Activated CD4-positive, alpha-beta T cell treated with anti-CD3 and anti-CD28 coated beads, Interleukin-2, amount 10 ng/mL, durations not matched to agents 24 days and 14 days (primary cell): ENCODE measurements at regions not wholly inside any gene's neighbourhood (a gene's known extent, or its start where the extent isn't known, plus 50 kb on each side); places are given as distances from the start of the nearest gene placed in this dataset.
"Not testable (repeated sequence)": the region's sequence is repeated elsewhere in the genome, so short reads cannot be mapped to it uniquely, and the experiment has no call there.

Experiments
- DNase-seq: peaks from one replicate; pipeline ENCODE4 v3.0.0; 2022
- H3K27ac Mint-ChIP-seq: one replicate; pipeline ENCODE4 v1.8.0; 2022; ENCODE audit warnings: mild to moderate bottlenecking, mixed read lengths
- H3K27me3 Mint-ChIP-seq: one replicate; pipeline ENCODE4 v1.8.0; 2022; ENCODE audit warnings: mixed read lengths
- H3K36me3 Mint-ChIP-seq: one replicate; pipeline ENCODE4 v1.8.0; 2022; ENCODE audit warnings: low read depth, mild to moderate bottlenecking, mixed read lengths
- H3K4me1 Mint-ChIP-seq: one replicate; pipeline ENCODE4 v1.8.0; 2021; ENCODE audit warnings: mixed read lengths
- H3K4me3 Mint-ChIP-seq: one replicate; pipeline ENCODE4 v1.8.0; 2022; ENCODE audit warnings: mild to moderate bottlenecking, moderate library complexity, mixed read lengths
- H3K9me3 Mint-ChIP-seq: one replicate; pipeline ENCODE4 v1.8.0; 2021; ENCODE audit warnings: mixed read lengths
- intact Hi-C: fragments of 100-400 bp; cut with micrococcal nuclease; formaldehyde crosslinking; loops from one replicate; pipeline ENCODE4 v1.15.1; 2023

GRCh38 chr4:102397056-102397455 is 51.8 kb upstream of the SLC39A8 start:
- H3K4me3 Mint-ChIP-seq, intact Hi-C loops, DNase-seq, H3K4me1 Mint-ChIP-seq, H3K9me3 Mint-ChIP-seq, H3K27ac Mint-ChIP-seq, H3K36me3 Mint-ChIP-seq, H3K27me3 Mint-ChIP-seq: not testable (repeated sequence)

- Mint-ChIP-seq H3K4me3 (no peak overlapping the region), H3K27ac (no peak overlapping the region), H3K36me3 (no peaks in the 10 kb centered on the region), H3K9me3 (no peaks in the 10 kb centered on the region), H3K27me3 (peaks cover 2% of the 10 kb centered on the region), H3K4me1 (no peaks in the 10 kb centered on the region)
- intact Hi-C loops = no loop called here
- no peak for DNase-seq
Observed at GRCh38 chr4:102399021-102399420, 53.7 kb upstream of the SLC39A8 start.

GRCh38 chr4:102400898-102401297 is 55.6 kb upstream of the SLC39A8 start:
- H3K4me1 Mint-ChIP-seq = peaks cover 1% of the 10 kb centered on the region
- no peak for DNase-seq
- H3K9me3 Mint-ChIP-seq = no peaks in the 10 kb centered on the region
- H3K4me3 Mint-ChIP-seq = no peak overlapping the region
- H3K27ac Mint-ChIP-seq = no peak overlapping the region
- intact Hi-C loops = no loop called here
- no peaks in the 10 kb centered on the region for H3K36me3 Mint-ChIP-seq
- peaks cover 5% of the 10 kb centered on the region for H3K27me3 Mint-ChIP-seq

- intact Hi-C loops = no loop called here
Observed at GRCh38 chr4:102402223-102402622, 56.9 kb upstream of the SLC39A8 start.

GRCh38 chr4:102403116-102403515 is 57.8 kb upstream of the SLC39A8 start:
- peak; percentile 2 for DNase-seq
- Mint-ChIP-seq H3K36me3 (no peaks in the 10 kb centered on the region), H3K4me1 (peaks cover 1% of the 10 kb centered on the region), H3K4me3 (no peak overlapping the region), H3K9me3 (no peaks in the 10 kb centered on the region), H3K27ac (no peak overlapping the region), H3K27me3 (peaks cover 5% of the 10 kb centered on the region)
- intact Hi-C loops = no loop called here

More at GRCh38 chr4:102402223-102402622, 56.9 kb upstream of the SLC39A8 start:
- Mint-ChIP-seq H3K27ac (no peak overlapping the region), H3K4me1 (peaks cover 1% of the 10 kb centered on the region), H3K27me3 (peaks cover 5% of the 10 kb centered on the region), H3K9me3 (no peaks in the 10 kb centered on the region), H3K4me3 (no peak overlapping the region), H3K36me3 (no peaks in the 10 kb centered on the region)
- DNase-seq = no peak

- intact Hi-C loops = no loop called here
- H3K36me3 Mint-ChIP-seq = no peaks in the 10 kb centered on the region
- no peak overlapping the region for H3K27ac Mint-ChIP-seq
- H3K4me1 Mint-ChIP-seq = peaks cover 1% of the 10 kb centered on the region
- no peaks in the 10 kb centered on the region for H3K9me3 Mint-ChIP-seq
- H3K27me3 Mint-ChIP-seq = peaks cover 5% of the 10 kb centered on the region
- no peak overlapping the region for H3K4me3 Mint-ChIP-seq
- peak; percentile 47 for DNase-seq
Observed at GRCh38 chr4:102404431-102404969, 59.2 kb upstream of the SLC39A8 start.

GRCh38 chr4:102405821-102406401 is 60.6 kb upstream of the SLC39A8 start:
- H3K4me3 Mint-ChIP-seq = no peak overlapping the region
- intact Hi-C loops = no loop called here
- H3K9me3 Mint-ChIP-seq = no peaks in the 10 kb centered on the region
- H3K27ac Mint-ChIP-seq = no peak overlapping the region
- DNase-seq = peak; percentile 30
- H3K27me3 Mint-ChIP-seq = peaks cover 5% of the 10 kb centered on the region
- H3K36me3 Mint-ChIP-seq = no peaks in the 10 kb centered on the region
- peaks cover 1% of the 10 kb centered on the region for H3K4me1 Mint-ChIP-seq

GRCh38 chr4:102410884-102411283 is 65.6 kb upstream of the SLC39A8 start:
- DNase-seq, intact Hi-C loops, H3K9me3 Mint-ChIP-seq, H3K4me1 Mint-ChIP-seq, H3K4me3 Mint-ChIP-seq, H3K36me3 Mint-ChIP-seq, H3K27ac Mint-ChIP-seq, H3K27me3 Mint-ChIP-seq: not testable (repeated sequence)

GRCh38 chr4:102411408-102411807 is 66.1 kb upstream of the SLC39A8 start:
- peak; percentile 0 for DNase-seq
- Mint-ChIP-seq H3K4me3 (no peak overlapping the region), H3K27me3 (peaks cover 10% of the 10 kb centered on the region), H3K36me3 (peaks cover 1% of the 10 kb centered on the region), H3K27ac (no peak overlapping the region), H3K9me3 (no peaks in the 10 kb centered on the region), H3K4me1 (no peaks in the 10 kb centered on the region)
- intact Hi-C loops = no loop called here

GRCh38 chr4:102416765-102417164 is 71.5 kb upstream of the SLC39A8 start:
- Mint-ChIP-seq H3K9me3 (no peaks in the 10 kb centered on the region), H3K27ac (no peak overlapping the region), H3K4me3 (no peak overlapping the region), H3K27me3 (peaks cover 11% of the 10 kb centered on the region), H3K4me1 (no peaks in the 10 kb centered on the region), H3K36me3 (peaks cover 1% of the 10 kb centered on the region)
- intact Hi-C loops = no loop called here
- DNase-seq = no peak

- no peaks in the 10 kb centered on the region for H3K4me1 Mint-ChIP-seq
- H3K9me3 Mint-ChIP-seq = no peaks in the 10 kb centered on the region
- H3K4me3 Mint-ChIP-seq = no peak overlapping the region
- peak; percentile 48 for DNase-seq
- H3K36me3 Mint-ChIP-seq = peaks cover under 1% of the 10 kb centered on the region
- peaks cover 6% of the 10 kb centered on the region for H3K27me3 Mint-ChIP-seq
- intact Hi-C loops = no loop called here
- H3K27ac Mint-ChIP-seq = no peak overlapping the region
Observed at GRCh38 chr4:102420563-102421398, 75.5 kb upstream of the SLC39A8 start.

- Mint-ChIP-seq H3K4me1 (peaks cover 2% of the 10 kb centered on the region), H3K9me3 (no peaks in the 10 kb centered on the region), H3K27ac (no peak overlapping the region), H3K4me3 (no peak overlapping the region), H3K36me3 (no peaks in the 10 kb centered on the region), H3K27me3 (no peaks in the 10 kb centered on the region)
- intact Hi-C loops = no loop called here
- no peak for DNase-seq
Observed at GRCh38 chr4:102422843-102423242, 77.6 kb upstream of the SLC39A8 start.

GRCh38 chr4:102423375-102423774 is 77.8 kb upstream of the NFKB1 start:
- no peak overlapping the region for H3K4me3 Mint-ChIP-seq
- H3K36me3 Mint-ChIP-seq = no peaks in the 10 kb centered on the region
- peak; percentile 7 for DNase-seq
- no peaks in the 10 kb centered on the region for H3K27me3 Mint-ChIP-seq
- H3K27ac Mint-ChIP-seq = no peak overlapping the region
- intact Hi-C loops = no loop called here
- H3K4me1 Mint-ChIP-seq = peaks cover 2% of the 10 kb centered on the region
- no peaks in the 10 kb centered on the region for H3K9me3 Mint-ChIP-seq

GRCh38 chr4:102427371-102427998 is 73.7 kb upstream of the NFKB1 start:
- Mint-ChIP-seq H3K36me3 (peaks cover 3% of the 10 kb centered on the region), H3K4me3 (no peak overlapping the region), H3K9me3 (no peaks in the 10 kb centered on the region), H3K27me3 (peaks cover under 1% of the 10 kb centered on the region), H3K27ac (no peak overlapping the region), H3K4me1 (peaks cover 14% of the 10 kb centered on the region)
- intact Hi-C loops = no loop called here
- DNase-seq = no peak
